ENCODE measurements at regions not wholly inside any gene's neighbourhood (a gene's known extent, or its start where the extent isn't known, plus 50 kb on each side); places are given as distances from the start of the nearest gene placed in this dataset.

DNA sequence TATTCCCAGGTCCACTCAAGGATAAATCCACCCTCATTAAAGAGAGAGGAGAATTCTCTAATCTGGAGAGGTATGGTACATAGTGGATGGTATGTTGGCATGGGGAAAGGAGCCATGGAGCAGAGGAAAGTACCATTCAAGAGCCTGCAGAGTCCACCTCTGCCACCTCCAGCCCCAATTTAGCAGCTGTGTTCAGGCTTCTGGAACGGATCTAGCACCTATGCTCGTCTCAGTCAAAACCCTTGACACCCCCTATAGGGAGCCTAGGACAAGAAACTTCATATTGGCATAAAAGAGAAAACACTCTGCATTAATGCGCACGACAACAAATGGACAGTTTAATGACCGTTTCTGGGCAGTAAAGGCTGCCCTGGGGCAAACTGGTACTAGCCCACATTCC, 161.1 kb upstream of the FAM78B start:
- TF ChIP-seq, protein P1, sequence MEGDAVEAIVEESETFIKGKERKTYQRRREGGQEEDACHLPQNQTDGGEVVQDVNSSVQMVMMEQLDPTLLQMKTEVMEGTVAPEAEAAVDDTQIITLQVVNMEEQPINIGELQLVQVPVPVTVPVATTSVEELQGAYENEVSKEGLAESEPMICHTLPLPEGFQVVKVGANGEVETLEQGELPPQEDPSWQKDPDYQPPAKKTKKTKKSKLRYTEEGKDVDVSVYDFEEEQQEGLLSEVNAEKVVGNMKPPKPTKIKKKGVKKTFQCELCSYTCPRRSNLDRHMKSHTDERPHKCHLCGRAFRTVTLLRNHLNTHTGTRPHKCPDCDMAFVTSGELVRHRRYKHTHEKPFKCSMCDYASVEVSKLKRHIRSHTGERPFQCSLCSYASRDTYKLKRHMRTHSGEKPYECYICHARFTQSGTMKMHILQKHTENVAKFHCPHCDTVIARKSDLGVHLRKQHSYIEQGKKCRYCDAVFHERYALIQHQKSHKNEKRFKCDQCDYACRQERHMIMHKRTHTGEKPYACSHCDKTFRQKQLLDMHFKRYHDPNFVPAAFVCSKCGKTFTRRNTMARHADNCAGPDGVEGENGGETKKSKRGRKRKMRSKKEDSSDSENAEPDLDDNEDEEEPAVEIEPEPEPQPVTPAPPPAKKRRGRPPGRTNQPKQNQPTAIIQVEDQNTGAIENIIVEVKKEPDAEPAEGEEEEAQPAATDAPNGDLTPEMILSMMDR (conservative IDR thresholded peaks at IDR 0.05) = no peak
- no peak for TF ChIP-seq EZH2 (IDR thresholded peaks at IDR 0.05; ENCODE audit: low read depth)
